IMR-90 (cell line): ENCODE measurements at regions not wholly inside any gene's neighbourhood (a gene's known extent, or its start where the extent isn't known, plus 50 kb on each side); places are given as distances from the start of the nearest gene placed in this dataset.

Experiments used
- ATAC-seq: fragments of 200-7000 bp; cut with Tn5 transposase; 2 replicates; pipeline ENCODE4 v1.9.1; 2020; ENCODE audit warnings: low read depth, mild to moderate bottlenecking, moderate library complexity
- BruUV-seq: library from RNA; stranded (reverse); fragments of 400-500 nt; replicated peaks from 2 replicates; lab custom pipeline; 2021; lab: Mats Ljungman, UMichigan
- CTCF ChIA-PET: fragments of 300-600 bp; formaldehyde crosslinking; extraction: SDS; loops from one replicate; lab custom pipeline; 2021; ENCODE audit warnings: antibody characterized with exemption; lab: Yijun Ruan, JAX
- POLR2A ChIA-PET: fragments of 300-600 bp; sonication (Branson Sonifier 250); formaldehyde crosslinking; loops from one replicate; lab custom pipeline; 2022; ENCODE audit warnings: antibody characterized with exemption; ENCODE audit not compliant: unreplicated experiment; lab: Charles Lee
- DNase-seq: peaks from one replicate; pipeline ENCODE4 v3.0.0; 2013
- H2AFZ ChIP-seq: replicated peaks from 2 replicates; pipeline ENCODE3; 2013; ENCODE audit warnings: low read length, mild to moderate bottlenecking; ENCODE audit not compliant: poor library complexity
- H2AK5ac ChIP-seq: 2 replicates; pipeline ENCODE4 v1.6.1; 2013; ENCODE audit warnings: low read depth, low read length, inconsistent platforms
- H2AK9ac ChIP-seq: replicated peaks from 2 replicates; pipeline ENCODE3; 2013; ENCODE audit warnings: mild to moderate bottlenecking, low read depth, low read length, moderate library complexity; ENCODE audit not compliant: poor library complexity
- H2BK120ac ChIP-seq: 2 replicates; pipeline ENCODE4 v1.6.1; 2013; ENCODE audit warnings: low read depth, low read length, inconsistent platforms
- H2BK15ac ChIP-seq: 3 replicates; pipeline ENCODE4 v1.6.1; 2013; ENCODE audit warnings: low read depth, low read length, inconsistent platforms
- H2BK20ac ChIP-seq: 2 replicates; pipeline ENCODE4 v1.6.1; 2013; ENCODE audit warnings: low read depth, mild to moderate bottlenecking, inconsistent platforms, low read length, moderate library complexity
- H2BK5ac ChIP-seq: 2 replicates; pipeline ENCODE4 v1.6.1; 2013; ENCODE audit warnings: mild to moderate bottlenecking, low read depth, low read length, inconsistent platforms; ENCODE audit not compliant: poor library complexity, severe bottlenecking
- H3K14ac ChIP-seq: replicated peaks from 2 replicates; pipeline ENCODE4 v1.6.1; 2013; ENCODE audit warnings: low read depth, low read length, inconsistent platforms
- H3K18ac ChIP-seq: 2 replicates; pipeline ENCODE4 v1.6.1; 2013; ENCODE audit warnings: low read depth, low read length, control low read depth
- H3K23ac ChIP-seq: 2 replicates; pipeline ENCODE4 v1.6.1; 2013; ENCODE audit warnings: low read depth, low read length, inconsistent platforms
- H3K27ac ChIP-seq: 2 replicates; pipeline ENCODE4 v1.5.1; 2013; ENCODE audit warnings: mild to moderate bottlenecking, control low read depth, low read length; ENCODE audit not compliant: insufficient read depth
- H3K27me3 ChIP-seq: 2 replicates; pipeline ENCODE4 v1.6.1; 2013; ENCODE audit warnings: low read length; ENCODE audit not compliant: control insufficient read depth, insufficient read depth
- H3K36me3 ChIP-seq: 2 replicates; pipeline ENCODE4 v1.6.1; 2013; ENCODE audit warnings: low read length, mixed read lengths; ENCODE audit not compliant: control insufficient read depth, insufficient read depth
- H3K4ac ChIP-seq: 2 replicates; pipeline ENCODE4 v1.6.1; 2013; ENCODE audit warnings: low read depth, low read length, inconsistent platforms
- H3K4me1 ChIP-seq: 2 replicates; pipeline ENCODE4 v1.6.1; 2013; ENCODE audit warnings: low read length, mixed read lengths; ENCODE audit not compliant: control insufficient read depth, insufficient read depth
- H3K4me2 ChIP-seq: 2 replicates; pipeline ENCODE4 v1.6.1; 2013; ENCODE audit warnings: low read depth, mild to moderate bottlenecking, control low read depth, low read length, moderate library complexity
- H3K4me3 ChIP-seq: 2 replicates; pipeline ENCODE4 v1.5.1; 2013; ENCODE audit warnings: low read depth, mild to moderate bottlenecking, control low read depth, low read length, moderate library complexity; ENCODE audit not compliant: insufficient read depth
- H3K56ac ChIP-seq: 2 replicates; pipeline ENCODE4 v1.6.1; 2013; ENCODE audit warnings: low read length, inconsistent platforms; ENCODE audit not compliant: insufficient read depth; ENCODE audit errors: extremely low read depth
- H3K79me1 ChIP-seq, 2 experiments: 2 replicates each; pipeline ENCODE4 v1.6.1; 2013; ENCODE audit warnings: low read length in 2 of 2, inconsistent platforms in 1 of 2, low read depth in 1 of 2
- H3K9ac ChIP-seq: 2 replicates; pipeline ENCODE4 v1.6.1; 2013; ENCODE audit warnings: low read depth, low read length, control low read depth
- H3K9me1 ChIP-seq: 2 replicates; pipeline ENCODE4 v1.6.1; 2013; ENCODE audit warnings: low read length, inconsistent platforms; ENCODE audit not compliant: insufficient read depth
- H3K9me3 ChIP-seq: 2 replicates; pipeline ENCODE4 v1.6.1; 2013; ENCODE audit warnings: low read length; ENCODE audit not compliant: control insufficient read depth, insufficient read depth
- H4K20me1 ChIP-seq: 2 replicates; pipeline ENCODE4 v1.6.1; 2013; ENCODE audit warnings: low read length, inconsistent platforms; ENCODE audit not compliant: insufficient read depth
- H4K5ac ChIP-seq: 2 replicates; pipeline ENCODE4 v1.6.1; 2013; ENCODE audit warnings: mild to moderate bottlenecking, low read depth, low read length, control low read depth
- H4K8ac ChIP-seq, 2 experiments: 2 replicates each; pipeline ENCODE4 v1.6.1; 2013; ENCODE audit warnings: low read depth in 2 of 2, low read length in 2 of 2, control low read depth in 1 of 2, inconsistent platforms in 1 of 2
- H4K91ac ChIP-seq: 2 replicates; pipeline ENCODE4 v1.6.1; 2013; ENCODE audit warnings: low read depth, low read length, inconsistent platforms; ENCODE audit not compliant: insufficient read depth
- CHD1 ChIP-seq: IDR thresholded peaks from 2 replicates; pipeline ENCODE4 v1.6.1; 2012; ENCODE audit warnings: low read depth, low read length, improper control_type of control experiment
- MAZ ChIP-seq: IDR thresholded peaks from 2 replicates; pipeline ENCODE4 v1.6.1; 2012; ENCODE audit warnings: low read depth, mild to moderate bottlenecking, low read length, improper control_type of control experiment, moderate library complexity, borderline replicate concordance
- RCOR1 ChIP-seq: IDR thresholded peaks from 2 replicates; pipeline ENCODE4 v1.6.1; 2012; ENCODE audit warnings: mild to moderate bottlenecking, low read length, improper control_type of control experiment; ENCODE audit not compliant: insufficient replicate concordance
- RFX5 ChIP-seq: IDR thresholded peaks from 2 replicates; pipeline ENCODE4 v1.8.0; 2012; ENCODE audit warnings: low read depth, mild to moderate bottlenecking, low read length, moderate library complexity
- SMC3 ChIP-seq: fragments of 150-350 bp; IDR thresholded peaks from 2 replicates; pipeline ENCODE4 v1.6.1; 2016; ENCODE audit warnings: low read depth, mild to moderate bottlenecking, antibody characterized with exemption, low read length, moderate library complexity
- WGBS, 2 experiments: methylation state at CpG; one replicate each; pipeline versions ENCODE4 v1.1.5 to v1.1.7; 2013; ENCODE audit warnings: missing lambda C conversion rate in 2 of 2; ENCODE audit not compliant: insufficient read length in 1 of 2; ENCODE audit errors: extremely low coverage in 2 of 2; 5-methylcytosine and 5-hydroxymethylcytosine counted together
- dilution Hi-C: fragments of 300-500 bp; cut with HindIII; formaldehyde crosslinking; loops from one replicate; pipeline ENCODE4 v1.14.3; 2018; ENCODE audit warnings: low sequenced_read_pairs; ENCODE audit not compliant: unreplicated experiment
- in situ Hi-C: fragments of 300-500 bp; cut with MboI; formaldehyde crosslinking; loops from 3 replicates; pipeline ENCODE4 v1.14.3; 2019; ENCODE audit warnings: low sequenced_read_pairs, inconsistent platforms, mixed read lengths
- intact Hi-C: fragments of 100-400 bp; cut with micrococcal nuclease; formaldehyde crosslinking; loops from 2 replicates; pipeline ENCODE4 v1.10.0; 2022

DNA sequence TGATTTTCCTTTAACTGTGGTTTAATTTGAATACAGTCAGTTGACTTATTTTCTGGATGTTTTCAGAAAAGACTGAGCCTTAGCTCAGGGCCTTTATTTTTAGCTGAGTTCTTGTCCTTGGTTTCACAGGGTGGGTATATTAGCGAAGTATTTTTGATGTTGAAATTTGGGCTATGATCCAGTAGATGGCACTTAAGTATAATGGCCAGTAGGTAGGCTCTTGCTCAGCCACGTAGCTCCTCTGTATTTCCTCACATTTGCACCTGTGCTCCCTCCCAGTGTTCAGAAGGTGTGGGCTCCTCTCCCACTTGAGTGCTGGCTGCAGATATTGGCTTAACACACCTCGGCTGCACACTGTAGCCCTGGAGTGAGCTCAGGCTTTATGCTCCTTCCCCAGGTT lies 549.9 kb upstream of the AMOT start:
- WGBS, 2 experiments: no CpG with 5 or more reads among the region's 3 CpGs
- in situ Hi-C loops (no loop called here), intact Hi-C loops (no loop called here), dilution Hi-C loops (no loop called here)
- no TSS peak for BruUV-seq
- DNase-seq: no peak
- H4K5ac ChIP-seq: no peak overlapping the region
- no peak overlapping the region for H2AK9ac ChIP-seq
- ChIA-PET POLR2A (no interaction called here), CTCF (no interaction called here)
- H3K27me3 ChIP-seq: no peaks in the 10 kb centered on the region; the same call in 1 of the 2 replicates
- H3K4ac ChIP-seq: no peak overlapping the region
- H3K14ac ChIP-seq: no peak overlapping the region
- no peak overlapping the region for H3K23ac ChIP-seq
- peaks cover 7% of the 10 kb centered on the region for H3K9me3 ChIP-seq
- no peak overlapping the region for H3K9ac ChIP-seq
- H2BK15ac ChIP-seq: no peak overlapping the region
- no peak overlapping the region for H2AK5ac ChIP-seq
- no peaks in the 10 kb centered on the region for H3K36me3 ChIP-seq
- no peaks in the 10 kb centered on the region for H3K4me1 ChIP-seq
- no peak for ATAC-seq
- no peak overlapping the region for H2BK20ac ChIP-seq
- H3K4me2 ChIP-seq: no peak overlapping the region
- no peaks in the 10 kb centered on the region for H3K79me1 ChIP-seq
- H3K27ac ChIP-seq: no peak overlapping the region
- H3K56ac ChIP-seq: no peak overlapping the region
- no peak overlapping the region for H2BK5ac ChIP-seq
- H2BK120ac ChIP-seq: no peak overlapping the region
- H4K91ac ChIP-seq: no peak overlapping the region
- no peaks in the 10 kb centered on the region for H4K20me1 ChIP-seq
- no peaks in the 10 kb centered on the region for H3K9me1 ChIP-seq
- TF ChIP-seq SMC3: no peak
- TF ChIP-seq RCOR1: no peak
- no peak for TF ChIP-seq CHD1
- TF ChIP-seq MAZ: no peak
- TF ChIP-seq RFX5: no peak
- H3K4me3 ChIP-seq: no peak overlapping the region
- H3K18ac ChIP-seq: no peak overlapping the region
- H2AFZ ChIP-seq: no peak overlapping the region
- H4K8ac ChIP-seq: no peak overlapping the region
